AG10803 (cell line): ENCODE measurements at regions not wholly inside any gene's neighbourhood (a gene's known extent, or its start where the extent isn't known, plus 50 kb on each side); places are given as distances from the start of the nearest gene placed in this dataset.

Experiments
- DNase-seq: peaks from one replicate; pipeline ENCODE4 v3.0.0; 2010; ENCODE audit warnings: low read depth
- H3K4me3 ChIP-seq: 2 replicates; pipeline ENCODE4 v1.5.1; 2011; ENCODE audit warnings: mild to moderate bottlenecking, low read length, control low read depth
- CTCF ChIP-seq: conservative IDR thresholded peaks from 2 replicates; pipeline ENCODE4 v1.5.1; 2011; ENCODE audit warnings: mild to moderate bottlenecking, low read length, control low read depth, inconsistent platforms

DNA sequence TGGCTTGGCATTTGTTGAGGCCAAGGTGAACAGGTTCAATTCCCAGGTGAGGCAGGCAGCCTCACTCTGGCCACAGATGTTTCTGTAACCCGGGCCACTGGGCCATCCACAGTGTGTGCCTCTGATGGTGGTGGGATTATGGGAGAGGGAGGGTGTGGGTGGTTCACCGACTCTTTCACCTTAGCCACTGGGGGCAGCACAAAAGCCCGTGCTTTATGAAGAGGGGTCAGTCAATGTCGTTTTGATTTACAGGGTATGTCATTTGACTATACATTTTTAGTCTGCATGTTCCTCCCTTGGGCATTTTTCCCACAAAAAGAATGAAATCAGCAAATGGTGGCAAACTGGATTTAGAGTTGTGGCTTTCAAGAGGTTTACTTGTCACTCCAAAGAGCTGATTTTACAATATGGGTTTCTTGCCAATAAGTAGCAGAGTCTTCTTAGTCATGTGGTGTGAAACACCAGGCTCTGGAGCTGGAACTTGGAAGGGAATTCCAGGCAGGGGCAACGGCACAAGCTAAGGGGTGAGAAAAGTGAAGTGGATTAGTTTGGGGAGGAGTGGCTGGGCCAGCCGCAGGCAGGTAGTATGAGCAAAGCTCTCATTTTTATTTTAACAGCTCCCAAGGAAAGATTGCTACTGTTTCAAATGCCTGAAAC is 217.8 kb upstream of the ZBED5 start:
- no peak for TF ChIP-seq CTCF
- H3K4me3 ChIP-seq = no peak overlapping the region
- DNase-seq = no peak

DNA sequence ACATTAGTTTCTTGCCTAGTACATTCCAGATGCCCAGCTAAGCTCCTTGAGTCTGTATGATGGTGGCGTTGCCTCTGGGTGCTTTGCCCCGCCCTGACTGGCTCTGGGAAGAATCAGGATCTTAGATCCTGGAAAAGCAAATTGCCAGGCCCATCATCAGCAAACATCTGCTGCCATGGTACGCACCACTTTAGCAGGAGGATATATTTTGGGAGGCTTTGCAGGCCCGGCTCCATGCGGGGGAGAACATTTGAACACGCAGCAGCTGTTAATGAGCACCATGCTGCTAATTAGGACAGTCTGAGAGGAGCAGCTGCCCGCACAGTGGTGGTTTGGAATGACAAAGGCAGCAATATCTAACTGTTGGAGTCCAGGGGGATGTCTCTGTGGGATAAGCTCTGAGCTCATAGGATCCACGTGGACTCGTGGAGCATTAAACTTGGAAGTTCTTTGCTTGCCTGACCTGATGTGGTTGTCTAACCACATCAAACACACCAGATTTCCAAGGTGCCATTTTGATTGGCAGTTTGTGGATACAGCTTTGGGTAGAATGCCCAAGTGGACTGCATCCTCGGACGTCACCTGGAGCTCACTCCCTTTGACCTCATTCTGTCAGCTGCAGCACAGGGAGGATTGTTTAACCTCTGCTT is 217.0 kb upstream of the ZBED5 start:
- DNase-seq = no peak
- H3K4me3 ChIP-seq = no peak overlapping the region
- TF ChIP-seq CTCF = no peak

- TF ChIP-seq CTCF = no peak
- H3K4me3 ChIP-seq = no peak overlapping the region
- no peak for DNase-seq
These were observed 216.1 kb upstream of the ZBED5 start for GRCh38 chr11:11073996-11074395.

- H3K4me3 ChIP-seq = no peak overlapping the region
- DNase-seq = no peak
- TF ChIP-seq CTCF = no peak
These were observed 214.2 kb upstream of the ZBED5 start for GRCh38 chr11:11072067-11072466.

DNA sequence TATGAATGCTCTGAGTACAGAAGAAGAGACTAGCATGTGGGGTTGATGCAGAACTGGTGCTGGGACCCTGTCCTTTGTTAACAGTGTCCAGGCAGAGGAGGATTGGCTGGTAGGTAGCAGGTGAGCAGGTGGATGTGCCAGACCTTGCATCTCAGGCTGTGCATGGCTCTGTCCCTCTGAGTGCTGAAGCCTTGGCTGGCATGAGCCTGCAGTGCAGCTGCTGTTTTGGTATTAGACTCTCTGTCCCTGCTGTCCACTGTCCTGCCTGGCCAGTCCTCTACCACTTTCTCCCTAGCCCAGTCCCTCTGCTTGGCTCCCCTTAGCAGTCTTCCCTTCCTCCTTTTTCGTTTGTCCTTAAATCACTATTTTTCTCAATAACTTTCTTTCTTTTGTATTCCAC is 213.6 kb upstream of the ZBED5 start:
- no peak overlapping the region for H3K4me3 ChIP-seq
- no peak for TF ChIP-seq CTCF

DNA sequence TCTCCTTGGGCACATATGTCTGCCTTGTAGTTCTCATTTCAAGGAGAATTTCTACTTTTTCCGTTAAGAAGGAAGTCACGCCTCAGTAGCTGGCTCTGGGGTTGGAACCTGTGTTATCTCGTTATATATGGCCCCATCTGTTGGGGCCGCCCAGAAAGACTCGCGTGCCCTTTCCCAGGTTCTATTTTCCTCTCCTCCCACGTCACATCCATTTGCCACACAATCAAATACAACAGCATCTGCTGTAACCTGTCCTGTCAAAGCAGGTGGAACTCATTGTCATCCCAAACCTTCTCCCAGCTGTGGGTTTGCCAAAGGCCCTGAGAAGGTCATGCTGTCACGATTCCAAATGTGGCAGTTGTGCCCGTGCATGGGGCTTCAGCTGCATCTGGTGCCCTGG is 213.1 kb upstream of the ZBED5 start:
- no peak for TF ChIP-seq CTCF
- DNase-seq = no peak
- no peak overlapping the region for H3K4me3 ChIP-seq

More for the DNA sequence above, 213.6 kb upstream of the ZBED5 start:
- no peak for DNase-seq
